Daoy (cell line): ENCODE measurements at regions not wholly inside any gene's neighbourhood (a gene's known extent, or its start where the extent isn't known, plus 50 kb on each side); places are given as distances from the start of the nearest gene placed in this dataset.
"Not testable (repeated sequence)": the region's sequence is repeated elsewhere in the genome, so short reads cannot be mapped to it uniquely, and the experiment has no call there.

ENCODE experiments used
- DNase-seq: peaks from one replicate; pipeline ENCODE4 v3.0.0-alpha.2; 2015; ENCODE audit warnings: low read depth

DNA sequence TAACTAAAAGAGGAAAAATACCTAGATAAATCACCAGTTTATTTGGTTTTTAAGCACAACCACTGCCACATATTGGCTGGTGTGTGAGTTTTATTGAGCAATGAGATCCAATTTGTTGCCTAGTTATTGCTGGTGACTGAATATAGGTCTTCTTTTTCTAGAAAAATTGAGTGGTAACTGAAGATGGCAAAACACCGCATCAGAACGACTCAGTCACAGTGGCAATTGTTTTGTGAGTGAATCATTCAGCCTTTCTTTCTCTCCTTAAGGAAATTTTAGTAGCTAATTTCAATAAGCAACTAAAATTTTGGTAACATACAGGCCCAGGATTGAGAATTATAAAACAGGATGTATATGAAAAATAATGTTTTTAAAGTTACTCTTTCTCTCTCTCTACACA lies 533.0 kb downstream of the KCNA4 start:
- no peak for DNase-seq

DNA sequence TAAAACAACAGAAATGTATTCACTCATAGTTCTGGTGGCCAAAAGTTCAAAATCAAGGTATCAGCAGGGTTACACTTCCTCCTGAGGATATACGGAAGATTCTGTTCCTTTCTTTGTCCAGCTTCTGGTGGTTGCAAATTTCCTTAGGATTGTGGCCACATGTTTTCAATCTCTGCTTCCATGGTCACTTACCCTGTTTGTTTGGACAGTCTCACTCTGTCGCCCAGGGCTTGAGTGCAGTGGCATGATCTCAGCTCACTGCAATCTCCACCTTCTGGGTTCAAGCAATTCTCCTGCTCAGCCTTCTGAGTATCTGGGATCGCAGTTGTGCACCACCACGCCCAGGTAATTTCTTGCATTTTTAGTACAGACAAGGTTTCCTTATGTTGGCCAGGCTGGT lies 534.3 kb downstream of the KCNA4 start:
- DNase-seq = no peak

DNA sequence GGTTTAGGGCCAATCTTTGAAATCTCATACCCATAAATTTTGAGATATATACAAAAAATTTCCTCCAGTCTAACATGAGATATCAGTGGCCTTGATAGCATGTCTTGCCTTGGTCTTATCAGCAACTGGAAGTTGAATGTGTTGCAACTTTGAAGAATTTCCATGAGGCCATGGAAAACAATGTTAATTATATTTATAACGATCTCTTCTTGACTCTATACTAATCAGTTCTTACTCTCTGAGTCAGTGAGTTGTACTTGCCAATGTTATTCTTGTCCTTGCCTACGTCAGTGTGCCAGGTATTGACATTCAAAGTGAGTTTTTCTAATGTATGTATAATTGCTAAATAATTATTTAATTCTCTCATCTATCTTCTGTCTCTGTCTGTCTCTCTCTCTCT lies 535.1 kb downstream of the KCNA4 start:
- no peak for DNase-seq

DNA sequence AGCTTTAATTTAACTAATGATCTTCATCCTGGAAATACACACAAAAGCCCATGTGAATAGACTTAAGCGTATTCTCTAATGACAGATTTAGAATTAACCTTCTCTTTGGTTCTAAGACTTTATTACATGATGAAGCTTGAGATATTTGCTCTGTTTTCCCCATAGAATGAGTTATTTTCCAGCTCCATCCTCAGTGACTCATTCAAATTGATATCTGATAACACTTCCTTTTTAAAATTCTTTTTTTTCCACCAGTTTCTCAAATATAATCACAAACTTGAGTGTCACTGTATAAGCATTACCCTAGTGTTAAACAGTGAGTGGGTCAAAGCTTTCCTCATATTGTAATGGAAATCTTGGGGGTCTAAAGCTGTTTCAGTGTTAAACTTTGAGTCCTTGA lies 535.8 kb downstream of the KCNA4 start:
- DNase-seq = no peak

DNA sequence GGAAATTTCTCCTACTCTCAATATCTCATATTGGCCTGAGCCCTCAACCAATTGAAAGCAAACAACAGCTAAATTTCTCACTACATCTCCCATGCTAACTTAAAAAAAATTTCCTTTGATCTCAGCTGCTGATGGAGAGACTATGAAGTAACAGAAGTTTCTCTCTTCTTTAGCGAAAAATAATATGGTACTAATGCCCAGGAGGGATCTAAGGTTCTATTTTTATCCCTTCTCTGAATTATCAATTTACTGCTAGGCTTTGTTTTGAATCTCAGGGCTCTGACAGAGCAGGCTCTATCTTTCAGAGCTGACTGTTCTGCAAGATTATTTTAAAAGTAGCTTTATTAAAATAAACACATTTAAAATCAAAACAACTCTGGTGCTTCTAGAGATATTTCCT lies 558.6 kb downstream of the KCNA4 start:
- no peak for DNase-seq

DNA sequence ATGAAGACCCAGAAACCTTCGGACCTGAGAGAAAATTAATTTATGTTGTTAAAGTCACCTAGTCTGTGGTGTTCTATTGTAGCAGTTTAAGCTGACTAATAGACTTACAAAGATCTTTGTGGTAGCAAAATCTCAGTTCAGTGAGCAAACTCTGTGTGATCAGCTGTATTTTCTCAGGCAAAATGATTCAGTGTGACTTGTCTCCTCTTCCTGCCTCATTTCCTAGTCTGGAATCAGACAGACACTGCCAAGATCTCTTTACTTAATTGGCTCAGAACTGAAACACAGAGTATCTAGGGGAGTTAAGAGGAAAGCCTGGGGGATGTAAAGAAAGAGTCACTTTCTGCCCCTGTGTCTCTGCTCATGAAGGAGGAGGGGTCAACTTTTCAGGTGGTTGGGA lies 564.7 kb downstream of the KCNA4 start:
- peak; percentile 72 for DNase-seq

DNA sequence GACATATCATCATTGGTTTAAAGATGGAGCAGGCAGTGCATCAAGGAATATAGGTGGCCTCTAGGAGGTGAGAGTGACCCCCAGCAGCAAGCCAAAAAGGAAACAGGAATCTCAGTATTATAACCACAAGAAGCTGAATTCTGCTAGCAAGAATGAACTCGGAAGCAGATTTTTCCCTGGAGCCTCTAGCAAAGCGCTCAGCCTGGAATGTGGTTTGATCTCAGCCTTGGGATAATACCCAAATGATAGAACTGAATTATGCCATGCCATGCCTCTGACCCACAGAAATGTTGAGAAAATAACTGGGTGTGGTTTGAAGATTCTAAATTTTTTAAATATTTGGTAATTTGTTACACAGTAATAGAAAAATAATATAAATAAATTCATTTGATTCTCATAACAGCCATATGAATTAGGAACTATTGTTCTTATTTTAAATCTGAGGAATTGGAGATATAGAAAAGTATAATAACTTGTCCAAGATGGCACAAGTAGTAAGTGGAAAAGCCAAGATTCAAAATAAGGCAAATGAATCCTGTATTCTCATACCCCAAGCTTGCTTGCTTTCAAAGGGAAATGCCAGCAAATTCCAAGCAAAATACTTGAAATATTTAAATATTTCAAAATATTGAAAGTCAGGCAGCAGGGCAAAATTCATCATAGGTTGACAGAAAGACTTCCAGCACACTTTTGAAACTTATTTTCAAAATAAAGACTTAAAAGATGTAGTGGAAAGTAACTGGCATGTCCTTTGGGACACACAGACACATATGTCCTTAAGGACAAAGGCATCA lies 567.4 kb downstream of the KCNA4 start:
- no peak for DNase-seq

DNA sequence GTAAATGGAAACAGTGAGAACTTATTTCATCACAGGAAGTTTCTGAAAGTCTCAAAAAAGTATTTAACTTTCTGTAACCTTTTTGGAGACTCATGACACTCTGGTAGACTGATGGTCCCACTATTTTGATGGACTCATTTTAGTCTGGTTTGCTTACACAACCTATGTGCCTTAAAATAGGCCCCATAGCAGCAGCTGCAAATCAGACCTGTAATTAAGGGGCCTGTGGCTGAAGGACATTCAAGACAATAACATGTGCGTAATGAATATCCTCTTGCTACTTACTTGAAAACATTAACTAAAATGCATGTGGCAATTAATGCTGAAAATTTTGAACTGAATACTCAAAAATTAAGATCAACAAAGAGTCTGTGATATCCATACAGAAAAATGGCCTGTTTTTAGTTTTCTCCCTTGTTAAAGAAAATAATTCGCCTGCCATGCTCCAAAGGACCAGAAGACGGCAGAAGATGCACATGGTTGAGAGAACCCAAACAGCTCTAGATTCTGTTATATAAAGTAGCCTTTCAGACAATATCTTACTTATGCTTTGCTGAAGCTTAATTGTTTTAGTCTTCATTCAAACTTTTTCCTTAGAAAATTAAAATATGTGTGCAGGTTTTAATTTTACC lies 568.5 kb downstream of the KCNA4 start:
- peak; percentile 4 for DNase-seq

DNA sequence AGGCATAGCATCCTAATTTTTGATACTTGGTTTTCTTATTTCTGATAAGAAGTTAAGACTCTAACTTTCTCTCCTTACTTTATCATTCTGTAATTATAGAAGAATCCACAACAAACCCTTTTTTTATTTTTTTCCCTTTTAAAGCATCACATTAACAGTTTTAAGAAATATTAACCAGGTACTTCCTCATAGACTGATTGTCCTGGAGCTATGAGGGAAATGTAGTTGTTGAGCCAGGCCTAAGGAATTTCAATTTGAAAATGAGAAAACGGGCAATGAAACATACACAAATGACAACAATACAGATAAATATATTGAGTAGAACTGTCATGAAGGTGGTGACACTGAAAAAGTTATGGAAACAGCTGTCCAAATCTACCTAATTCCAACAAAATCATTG lies 569.0 kb downstream of the KCNA4 start:
- DNase-seq = no peak

DNA sequence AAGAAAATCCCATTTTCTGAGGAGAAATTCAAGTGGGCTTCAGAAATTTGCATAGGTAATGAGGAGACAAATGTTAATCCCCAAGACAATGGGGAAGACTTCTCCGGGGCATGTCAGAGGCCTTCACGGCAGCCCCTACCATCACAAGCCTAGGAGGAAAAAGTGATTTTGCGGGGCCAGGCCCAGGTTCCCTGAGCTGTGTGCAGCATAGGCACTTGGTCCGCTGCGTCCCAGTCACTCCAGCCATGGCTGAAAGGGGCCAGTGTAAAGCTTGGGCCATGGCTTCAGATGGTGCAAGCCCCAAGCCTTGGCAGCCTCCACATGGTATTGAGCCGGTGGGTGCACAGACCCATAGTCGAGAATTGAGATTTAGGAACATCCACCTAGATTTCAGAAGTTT lies 570.7 kb downstream of the KCNA4 start:
- no peak for DNase-seq

DNA sequence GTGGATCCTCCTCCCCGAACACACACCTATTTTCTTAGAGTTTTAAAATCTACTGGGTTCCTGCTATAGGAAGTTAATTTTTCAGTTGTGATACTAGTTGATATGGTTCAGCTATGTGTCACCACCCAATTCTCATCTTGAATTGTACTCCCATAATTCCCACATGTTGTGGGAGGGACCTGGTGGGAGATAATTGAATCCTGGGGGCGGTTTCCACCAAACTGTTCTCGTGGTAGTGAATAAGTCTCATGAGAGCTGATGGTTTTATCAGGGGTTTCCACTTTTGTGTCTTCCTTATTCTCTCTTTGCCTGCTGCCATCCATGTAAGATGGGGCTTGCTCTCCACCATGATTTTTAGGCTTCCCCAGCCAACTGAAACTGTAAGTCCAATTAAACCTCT lies 571.6 kb downstream of the KCNA4 start:
- DNase-seq = not testable (repeated sequence)

DNA sequence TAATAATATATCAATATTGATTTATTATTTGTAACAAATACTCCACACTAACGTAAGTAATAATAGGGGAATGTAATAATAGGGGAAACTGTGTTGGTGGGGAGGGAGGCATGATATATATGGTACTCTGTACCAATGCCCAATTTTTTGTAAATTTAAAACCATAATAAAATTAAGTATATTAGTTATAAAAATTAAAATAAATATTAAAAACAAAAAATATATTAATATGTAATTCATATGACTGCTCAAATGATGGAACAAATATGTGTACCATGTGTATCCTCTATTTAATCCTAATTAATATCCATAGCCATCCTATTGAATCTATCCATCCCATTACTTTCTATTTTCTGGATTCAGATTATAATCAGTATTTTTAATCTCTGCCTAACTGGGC lies 578.0 kb downstream of the KCNA4 start:
- DNase-seq = no peak

DNA sequence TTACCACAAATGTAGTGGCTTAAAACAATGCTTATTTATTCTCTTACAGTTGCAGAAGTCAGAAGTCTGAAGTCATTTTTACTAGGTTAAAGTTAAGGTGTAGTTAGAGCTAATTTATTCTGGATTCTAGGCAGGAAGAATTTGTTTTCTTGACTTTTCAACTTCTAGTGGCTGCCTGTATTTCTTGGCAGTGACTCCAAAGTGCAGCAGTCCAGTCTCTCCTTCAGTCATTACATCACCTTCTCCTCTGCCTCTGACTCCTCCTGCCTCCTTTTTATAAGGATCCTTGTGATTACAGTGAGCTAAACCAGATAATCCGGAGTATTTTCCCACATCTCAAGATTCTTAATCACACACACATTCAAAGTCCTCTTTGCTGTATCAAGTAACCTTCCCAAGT lies 581.4 kb downstream of the KCNA4 start:
- DNase-seq = peak; percentile 7

DNA sequence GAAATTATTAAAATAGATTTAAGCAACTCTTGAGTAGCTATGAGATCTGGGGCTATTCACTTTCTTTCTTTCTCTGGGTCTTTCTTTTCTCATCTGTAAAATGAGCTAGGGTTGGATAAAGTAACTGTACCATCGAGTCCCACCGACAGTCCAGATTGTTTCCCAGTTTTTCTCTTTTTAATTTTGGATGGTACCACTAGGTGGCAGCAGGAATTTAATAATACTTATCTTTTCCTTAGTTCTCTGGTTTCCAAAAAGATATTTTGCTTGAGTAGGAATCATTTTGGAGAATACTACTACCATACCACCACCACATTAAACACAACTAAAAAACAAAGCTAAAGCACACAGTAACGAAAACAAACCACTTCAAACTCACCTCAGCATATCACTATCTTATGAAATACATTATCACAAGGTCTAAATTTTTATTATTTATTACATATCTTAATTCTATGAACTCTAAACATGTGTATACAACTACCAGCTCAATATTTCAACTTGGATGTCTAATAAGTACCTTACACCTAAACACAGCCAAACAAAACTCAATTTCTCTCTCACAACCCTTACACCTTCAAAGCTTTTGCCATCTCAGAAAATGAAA lies 584.0 kb downstream of the KCNA4 start:
- peak; percentile 16 for DNase-seq

DNA sequence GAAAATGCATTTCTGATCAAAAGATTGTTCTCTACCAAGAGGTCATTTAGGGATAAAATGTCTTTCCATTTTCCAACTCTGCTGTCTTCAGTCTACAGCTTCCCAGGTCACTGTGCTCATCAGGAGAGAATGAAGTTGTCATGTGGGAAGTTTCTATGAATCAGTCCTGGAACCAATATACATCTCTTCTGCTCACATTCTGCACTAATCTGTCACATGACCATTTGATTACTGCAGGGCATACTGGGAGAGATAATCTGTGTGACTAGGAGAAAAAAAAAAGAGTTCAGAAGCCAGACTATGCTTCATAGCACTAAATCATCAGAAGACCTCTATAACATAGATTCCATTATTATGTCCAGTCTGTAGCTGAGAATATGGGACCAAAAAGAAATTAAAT lies 611.5 kb downstream of the KCNA4 start:
- DNase-seq = no peak

DNA sequence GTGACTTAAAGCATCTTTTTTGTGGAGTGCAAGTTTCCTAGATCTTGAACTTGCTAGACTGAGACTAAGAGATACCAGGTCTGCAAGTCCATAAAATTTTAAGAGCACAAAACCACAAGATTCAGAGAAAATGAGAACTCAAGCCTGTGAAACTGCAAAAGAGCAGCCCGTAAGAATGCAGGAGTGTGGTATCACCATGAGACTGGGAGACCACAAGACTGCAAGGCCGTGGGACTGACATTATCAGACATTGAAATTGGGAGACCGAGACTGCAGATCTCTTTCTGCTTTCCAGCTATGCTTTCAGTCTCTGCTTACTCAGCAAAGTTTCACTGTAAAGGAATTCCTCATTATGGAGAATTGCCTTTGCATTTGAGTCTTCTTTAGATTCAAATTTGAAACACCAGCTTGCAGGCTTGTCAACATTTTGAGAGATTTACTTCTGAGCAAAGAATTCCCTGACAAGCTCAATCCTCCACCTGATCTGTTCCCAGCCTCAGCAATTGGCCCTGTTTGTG lies 621.2 kb downstream of the KCNA4 start:
- no peak for DNase-seq

DNA sequence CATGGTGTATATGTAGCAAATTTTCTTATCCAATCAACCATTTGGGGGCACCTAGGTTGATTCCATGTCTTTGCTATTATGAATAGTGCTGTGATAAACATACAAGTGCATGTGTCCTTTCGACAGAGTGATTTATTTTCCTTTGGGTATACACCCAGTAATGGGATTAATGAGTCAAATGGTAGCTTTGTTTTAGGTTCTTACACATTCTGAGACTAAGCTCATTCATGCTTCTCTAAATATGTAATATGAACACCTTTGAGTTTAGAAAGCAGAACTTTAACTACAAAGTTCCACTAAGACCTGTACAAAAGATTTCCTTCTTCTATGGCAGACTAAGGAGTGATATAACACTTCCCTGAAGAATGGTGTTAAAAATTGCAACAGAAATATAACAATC lies 627.0 kb downstream of the KCNA4 start:
- DNase-seq = no peak

DNA sequence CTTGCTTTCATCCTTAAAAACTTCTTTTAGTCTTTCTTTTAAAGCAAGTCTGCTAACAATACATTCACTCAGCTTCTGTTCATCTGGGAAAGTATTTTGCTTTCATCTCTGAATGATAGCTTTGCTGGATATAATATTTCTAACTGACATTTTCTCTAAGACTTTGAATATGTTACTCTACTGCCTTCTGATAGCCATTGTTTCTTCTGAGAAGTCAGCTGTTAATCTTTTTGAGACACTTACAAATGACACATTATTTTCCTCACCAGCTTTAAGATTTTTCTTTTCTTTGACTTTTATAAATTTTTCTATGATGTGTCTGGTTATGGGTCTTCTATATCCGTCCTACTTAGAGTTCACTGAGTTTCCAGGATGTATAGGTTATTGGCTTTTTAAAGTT lies 643.1 kb downstream of the KCNA4 start:
- DNase-seq = no peak

DNA sequence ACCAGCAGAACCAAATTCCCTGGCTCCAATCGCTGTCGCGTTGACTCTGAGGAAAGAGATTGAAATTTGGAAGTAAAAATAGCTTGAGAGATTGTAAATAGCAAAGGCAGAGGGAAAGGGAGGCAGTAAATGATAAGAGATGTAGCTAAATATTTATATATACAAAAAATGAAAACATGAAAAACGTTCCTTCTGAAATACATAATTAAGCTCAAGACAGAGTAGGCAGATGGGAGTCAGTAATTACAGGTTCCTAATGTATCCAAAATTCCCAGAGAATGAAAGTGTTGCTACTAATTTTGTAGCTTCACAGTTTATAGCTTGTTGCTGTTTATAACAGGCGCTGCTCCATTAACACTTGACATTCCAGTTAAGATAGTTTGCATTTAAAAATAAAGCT lies 648.7 kb downstream of the KCNA4 start:
- DNase-seq = no peak

DNA sequence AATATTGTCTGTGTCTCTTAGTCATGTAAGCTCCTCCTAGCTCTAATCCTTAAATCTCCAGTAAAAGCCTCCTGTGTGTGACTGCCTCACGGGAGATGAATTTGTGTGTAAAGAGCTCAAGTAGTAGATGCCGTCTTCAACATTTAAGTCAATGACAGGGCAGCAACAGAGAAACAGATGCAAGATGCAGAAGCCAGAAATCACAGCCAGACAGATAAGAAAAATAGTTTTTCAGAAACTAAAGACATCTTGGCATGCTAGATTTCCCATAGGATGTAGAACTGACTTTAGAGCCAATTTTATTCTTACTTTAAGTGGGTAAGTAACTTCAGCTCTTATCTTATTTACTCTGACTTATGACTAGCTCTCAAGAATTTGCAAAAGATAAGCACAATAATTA lies 652.8 kb downstream of the KCNA4 start:
- no peak for DNase-seq

DNA sequence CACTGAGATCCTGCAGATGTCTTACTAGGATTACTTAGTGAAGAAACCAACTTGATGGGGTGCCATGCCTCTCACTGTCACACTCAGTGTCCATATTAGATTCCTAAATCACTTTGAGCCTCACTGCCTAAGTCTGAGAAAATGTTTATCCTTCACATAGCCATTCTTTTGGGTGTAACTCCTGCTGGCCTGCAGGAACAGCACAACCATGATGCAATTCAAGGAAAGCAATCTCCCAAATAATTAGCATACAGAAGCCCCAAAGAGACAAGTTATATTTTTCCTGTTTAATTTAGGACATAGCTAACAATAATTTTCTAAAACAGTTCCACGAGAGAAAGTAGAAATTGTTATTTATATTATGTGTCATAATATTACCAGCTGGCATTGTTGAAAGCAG lies 655.5 kb downstream of the KCNA4 start:
- DNase-seq = no peak

DNA sequence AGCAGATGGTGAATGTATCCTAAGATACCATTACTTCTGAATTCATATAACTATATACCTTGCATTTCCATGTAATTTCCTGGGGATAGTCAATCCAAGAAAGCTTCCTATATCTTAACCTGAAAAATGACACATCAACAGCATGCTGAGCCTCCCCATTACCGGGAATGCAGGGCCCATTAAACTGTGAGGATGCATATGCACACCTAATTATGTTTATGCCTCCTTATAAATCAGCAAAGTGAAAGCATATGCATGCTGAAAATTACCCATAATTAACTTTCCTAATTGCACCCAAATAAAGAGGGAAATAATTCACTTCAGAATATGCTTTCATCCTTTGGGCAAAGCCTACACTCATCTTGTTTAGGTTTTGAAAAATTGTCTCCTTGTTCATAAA lies 663.0 kb downstream of the KCNA4 start:
- no peak for DNase-seq

DNA sequence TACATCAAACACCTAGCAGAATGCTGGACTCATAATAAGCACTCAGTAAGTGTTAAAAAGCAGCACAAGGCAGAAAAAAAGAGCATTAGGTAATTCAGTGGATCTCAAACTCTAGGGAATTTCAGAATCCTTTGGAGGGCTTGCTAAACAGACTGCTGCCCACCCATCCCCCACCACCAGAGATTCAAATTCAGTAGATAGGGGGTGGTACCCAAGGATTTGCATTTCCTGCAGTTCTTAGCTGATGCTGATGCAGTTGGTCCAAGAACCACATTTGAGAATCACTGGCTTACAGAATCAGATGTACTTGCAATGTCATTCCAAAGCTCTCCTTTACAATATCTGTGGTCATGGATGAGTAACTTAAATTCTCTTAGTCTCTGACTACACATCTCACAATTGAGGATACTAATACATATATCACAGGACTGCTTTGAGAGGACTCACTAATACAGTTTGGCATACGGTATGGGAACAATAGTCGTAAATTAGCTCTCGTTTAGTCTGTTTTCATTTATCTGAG lies 664.5 kb downstream of the KCNA4 start:
- DNase-seq = no peak
